ENCODE measurements at regions not wholly inside any gene's neighbourhood (a gene's known extent, or its start where the extent isn't known, plus 50 kb on each side); places are given as distances from the start of the nearest gene placed in this dataset.

- no peak overlapping the region for H3K4me3 ChIP-seq (replicated peaks; ENCODE audit: low read depth, low read length)
- DNase-seq (ENCODE audit: extremely low read depth, low read depth) = no peak
- no peak for TF ChIP-seq CTCF (IDR thresholded peaks at IDR 0.05; ENCODE audit: low read depth, low read length, missing control alignments)
These were observed 526.9 kb upstream of the SGCG start for GRCh38 chr13:22653866-22654265.

GRCh38 chr13:22655106-22655852 lies 525.5 kb upstream of the SGCG start:
- no peak for TF ChIP-seq CTCF (IDR thresholded peaks at IDR 0.05; ENCODE audit: low read depth, low read length, missing control alignments)
- no peak for DNase-seq (ENCODE audit: extremely low read depth, low read depth)
- no peak overlapping the region for H3K4me3 ChIP-seq (replicated peaks; ENCODE audit: low read depth, low read length)

- no peak for DNase-seq (ENCODE audit: extremely low read depth, low read depth)
- no peak overlapping the region for H3K4me3 ChIP-seq (replicated peaks; ENCODE audit: low read depth, low read length)
- TF ChIP-seq CTCF (IDR thresholded peaks at IDR 0.05; ENCODE audit: low read depth, low read length, missing control alignments) = no peak
These were observed 518.0 kb upstream of the SGCG start for GRCh38 chr13:22662771-22663170.

- no peak for DNase-seq (ENCODE audit: extremely low read depth, low read depth)
- no peak overlapping the region for H3K4me3 ChIP-seq (replicated peaks; ENCODE audit: low read depth, low read length)
- no peak for TF ChIP-seq CTCF (IDR thresholded peaks at IDR 0.05; ENCODE audit: low read depth, low read length, missing control alignments)
These were observed 515.3 kb upstream of the SGCG start for GRCh38 chr13:22665506-22665905.

- H3K4me3 ChIP-seq (replicated peaks; ENCODE audit: low read depth, low read length) = no peak overlapping the region
- TF ChIP-seq CTCF (IDR thresholded peaks at IDR 0.05; ENCODE audit: low read depth, low read length, missing control alignments) = no peak
- DNase-seq (ENCODE audit: extremely low read depth, low read depth) = no peak
These were observed 490.0 kb upstream of the SGCG start for GRCh38 chr13:22690756-22691155.

- no peak overlapping the region for H3K4me3 ChIP-seq (replicated peaks; ENCODE audit: low read depth, low read length)
- no peak for DNase-seq (ENCODE audit: extremely low read depth, low read depth)
- TF ChIP-seq CTCF (IDR thresholded peaks at IDR 0.05; ENCODE audit: low read depth, low read length, missing control alignments) = no peak
These were observed 487.1 kb upstream of the SGCG start for GRCh38 chr13:22693691-22694090.

GRCh38 chr13:22696433-22696832 lies 484.3 kb upstream of the SGCG start:
- H3K4me3 ChIP-seq (replicated peaks; ENCODE audit: low read depth, low read length) = no peak overlapping the region
- DNase-seq (ENCODE audit: extremely low read depth, low read depth) = no peak
- no peak for TF ChIP-seq CTCF (IDR thresholded peaks at IDR 0.05; ENCODE audit: low read depth, low read length, missing control alignments)
